IPS DF 4.7 (cell line): ENCODE measurements at regions not wholly inside any gene's neighbourhood (a gene's known extent, or its start where the extent isn't known, plus 50 kb on each side); places are given as distances from the start of the nearest gene placed in this dataset.
"Not testable (repeated sequence)": the region's sequence is repeated elsewhere in the genome, so short reads cannot be mapped to it uniquely, and the experiment has no call there.

ENCODE experiments used
- DNase-seq: peaks from one replicate; pipeline ENCODE4 v3.0.0-alpha.2; 2013; ENCODE audit warnings: low spot score; ENCODE audit errors: extremely low read depth

- no peak for DNase-seq
Measured at GRCh38 chr3:144815655-144816054, 844.0 kb downstream of the DIPK2A start.

GRCh38 chr3:144816323-144816722, 844.7 kb downstream of the DIPK2A start:
- no peak for DNase-seq

GRCh38 chr3:144818973-144819372, 847.4 kb downstream of the DIPK2A start:
- DNase-seq: no peak

GRCh38 chr3:144820232-144820631, 848.6 kb downstream of the DIPK2A start:
- not testable (repeated sequence) for DNase-seq

- DNase-seq: no peak
Measured at GRCh38 chr3:144820726-144821125, 849.1 kb downstream of the DIPK2A start.

- DNase-seq: no peak
Measured at GRCh38 chr3:144821583-144821982, 850.0 kb downstream of the DIPK2A start.

- DNase-seq: no peak
Measured at GRCh38 chr3:144822671-144823070, 851.0 kb downstream of the DIPK2A start.

GRCh38 chr3:144831955-144832716, 860.5 kb downstream of the DIPK2A start:
- no peak for DNase-seq

GRCh38 chr3:144839991-144840390, 868.4 kb downstream of the DIPK2A start:
- no peak for DNase-seq

GRCh38 chr3:144840866-144841265, 869.2 kb downstream of the DIPK2A start:
- DNase-seq: no peak

GRCh38 chr3:144843099-144843498, 871.5 kb downstream of the DIPK2A start:
- DNase-seq: no peak

GRCh38 chr3:144852999-144853398, 881.4 kb downstream of the DIPK2A start:
- no peak for DNase-seq

GRCh38 chr3:144854020-144854419, 882.4 kb downstream of the DIPK2A start:
- not testable (repeated sequence) for DNase-seq

- DNase-seq: no peak
Measured at GRCh38 chr3:144859161-144859560, 887.5 kb downstream of the DIPK2A start.

GRCh38 chr3:144864646-144865045, 893.0 kb downstream of the DIPK2A start:
- DNase-seq: no peak

GRCh38 chr3:144865948-144866347, 894.3 kb downstream of the DIPK2A start:
- DNase-seq: no peak

GRCh38 chr3:144866476-144866875, 894.9 kb downstream of the DIPK2A start:
- DNase-seq: no peak

GRCh38 chr3:144868506-144868905, 896.9 kb downstream of the DIPK2A start:
- no peak for DNase-seq

- no peak for DNase-seq
Measured at GRCh38 chr3:144873066-144873465, 901.4 kb downstream of the DIPK2A start.

GRCh38 chr3:144875211-144875610, 903.6 kb downstream of the DIPK2A start:
- DNase-seq: no peak

- DNase-seq: no peak
Measured at GRCh38 chr3:144877356-144877755, 905.7 kb downstream of the DIPK2A start.

GRCh38 chr3:144879701-144880100, 908.1 kb downstream of the DIPK2A start:
- DNase-seq: no peak

- no peak for DNase-seq
Measured at GRCh38 chr3:144893980-144894379, 922.4 kb downstream of the DIPK2A start.
